ENCODE measurements at regions not wholly inside any gene's neighbourhood (a gene's known extent, or its start where the extent isn't known, plus 50 kb on each side); places are given as distances from the start of the nearest gene placed in this dataset.
"Not testable (repeated sequence)": the region's sequence is repeated elsewhere in the genome, so short reads cannot be mapped to it uniquely, and the experiment has no call there.

DNA sequence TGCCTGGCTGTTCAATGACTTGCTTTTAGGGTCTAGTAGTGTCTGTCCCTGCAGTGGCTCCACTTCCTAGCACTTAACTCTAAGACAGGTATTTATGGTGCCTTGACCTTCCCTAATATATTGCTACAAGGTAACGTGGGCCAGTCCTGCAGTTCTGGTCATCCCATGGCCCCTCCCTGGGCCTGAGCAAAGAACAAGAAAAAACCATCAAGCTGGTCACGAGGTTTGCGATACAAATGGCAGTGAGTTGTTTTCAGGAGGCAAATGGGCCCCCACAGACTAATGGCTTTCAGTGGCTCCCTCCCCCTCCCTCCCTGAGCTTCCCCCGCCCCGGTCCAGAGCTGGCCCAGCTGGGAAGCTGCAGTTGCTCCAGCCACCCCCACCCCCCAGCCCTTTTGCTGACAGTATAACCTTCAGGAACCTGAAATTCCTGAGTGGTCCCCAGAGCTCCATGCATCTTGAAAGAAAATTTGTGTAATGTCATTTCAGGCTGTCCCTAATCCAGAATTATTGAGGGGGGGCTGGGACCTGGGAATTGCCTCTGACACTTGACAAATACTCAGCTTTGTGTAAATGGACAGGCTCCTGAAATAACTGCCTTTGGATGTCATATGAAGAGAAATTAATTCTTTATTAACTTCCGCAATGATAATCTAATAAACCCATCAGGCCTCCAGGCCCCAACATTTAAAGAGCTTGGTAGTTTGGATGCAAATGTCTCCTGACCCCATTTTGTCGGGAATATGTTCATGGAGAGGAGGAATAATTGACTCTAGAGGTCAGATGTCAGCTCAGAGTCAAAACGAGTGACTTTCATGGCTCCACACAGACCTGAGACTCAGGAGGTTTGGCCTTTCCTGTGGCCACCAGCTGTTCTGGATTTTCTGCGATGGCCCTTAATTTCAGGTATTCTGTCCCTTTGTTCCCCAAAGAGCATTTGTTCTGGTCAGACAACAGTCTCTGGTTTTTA, 153.2 kb upstream of the TOP1 start:
- Histone ChIP-seq H4K20me1 (ENCODE audit: control insufficient read depth, insufficient read depth, low read length, poor library complexity, severe bottlenecking) (no peaks in the 10 kb centered on the region), H2AFZ (ENCODE audit: insufficient read depth, low read depth, low read length, poor library complexity, severe bottlenecking) (no peak overlapping the region), H3K36me3 (replicated peaks in 1 of 2; ENCODE audit: control extremely low read depth in 1 of 2, control insufficient read depth in 1 of 2, extremely low read depth in 1 of 2, insufficient read depth in 2 of 2, low read length in 1 of 2) (no peaks in the 10 kb centered on the region), H3K4me1 (ENCODE audit: control insufficient read depth in 2 of 2, insufficient read depth in 2 of 2, low read length in 2 of 2) (no peaks in the 10 kb centered on the region), H3K4me3 (ENCODE audit: control extremely low read depth in 1 of 5, extremely low read depth in 1 of 5, insufficient read depth in 1 of 5, low read depth in 2 of 5, low read length in 4 of 5) (no peak overlapping the region), H3K27ac (ENCODE audit: low read length in 2 of 2) (no peak overlapping the region), H3K9ac (ENCODE audit: low read length) (no peak overlapping the region), H3K79me2 (ENCODE audit: control insufficient read depth, insufficient read depth, low read length) (no peaks in the 10 kb centered on the region), H3K9me3 (ENCODE audit: control extremely low read depth in 1 of 3, control insufficient read depth in 2 of 3, insufficient read depth in 1 of 3, low read length in 2 of 3) (peaks cover 0 to 3% (median 2%) of the 10 kb centered on the region in 3 donors), H3K4me2 (replicated peaks; ENCODE audit: low read depth, low read length, poor library complexity, severe bottlenecking) (no peak overlapping the region), H3K27me3 (replicated peaks in 1 of 4; ENCODE audit: control extremely low read depth in 1 of 4, control insufficient read depth in 3 of 4, insufficient read depth in 4 of 4, low read length in 3 of 4) (no peaks in the 10 kb centered on the region)
- intact Hi-C loops (cut with micrococcal nuclease): no loop called here
- H3K9me3 Mint-ChIP-seq (ENCODE audit: insufficient read depth): no peaks in the 10 kb centered on the region
- 86% methylated on average over 6 of the region's 9 CpGs for WGBS (ENCODE audit: insufficient coverage)
- no peak for TF ChIP-seq EZH2 (IDR thresholded peaks at IDR 0.05; ENCODE audit: borderline replicate concordance, insufficient read depth, low read depth, low read length, poor library complexity, severe bottlenecking)
- TF ChIP-seq, protein P1, sequence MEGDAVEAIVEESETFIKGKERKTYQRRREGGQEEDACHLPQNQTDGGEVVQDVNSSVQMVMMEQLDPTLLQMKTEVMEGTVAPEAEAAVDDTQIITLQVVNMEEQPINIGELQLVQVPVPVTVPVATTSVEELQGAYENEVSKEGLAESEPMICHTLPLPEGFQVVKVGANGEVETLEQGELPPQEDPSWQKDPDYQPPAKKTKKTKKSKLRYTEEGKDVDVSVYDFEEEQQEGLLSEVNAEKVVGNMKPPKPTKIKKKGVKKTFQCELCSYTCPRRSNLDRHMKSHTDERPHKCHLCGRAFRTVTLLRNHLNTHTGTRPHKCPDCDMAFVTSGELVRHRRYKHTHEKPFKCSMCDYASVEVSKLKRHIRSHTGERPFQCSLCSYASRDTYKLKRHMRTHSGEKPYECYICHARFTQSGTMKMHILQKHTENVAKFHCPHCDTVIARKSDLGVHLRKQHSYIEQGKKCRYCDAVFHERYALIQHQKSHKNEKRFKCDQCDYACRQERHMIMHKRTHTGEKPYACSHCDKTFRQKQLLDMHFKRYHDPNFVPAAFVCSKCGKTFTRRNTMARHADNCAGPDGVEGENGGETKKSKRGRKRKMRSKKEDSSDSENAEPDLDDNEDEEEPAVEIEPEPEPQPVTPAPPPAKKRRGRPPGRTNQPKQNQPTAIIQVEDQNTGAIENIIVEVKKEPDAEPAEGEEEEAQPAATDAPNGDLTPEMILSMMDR (IDR thresholded peaks at IDR 0.05): no peak
- no peak overlapping the region for H3K4me3 Mint-ChIP-seq
- ChIA-PET POLR2A (no interaction called here), CTCF (no interaction called here)
- H3K4me1 Mint-ChIP-seq: no peaks in the 10 kb centered on the region
- peaks cover 7% of the 10 kb centered on the region for H3K27me3 Mint-ChIP-seq
- DNase-seq: no peak
- H3K27ac Mint-ChIP-seq: no peak overlapping the region
- no peak for ATAC-seq (ENCODE audit: low read depth)

DNA sequence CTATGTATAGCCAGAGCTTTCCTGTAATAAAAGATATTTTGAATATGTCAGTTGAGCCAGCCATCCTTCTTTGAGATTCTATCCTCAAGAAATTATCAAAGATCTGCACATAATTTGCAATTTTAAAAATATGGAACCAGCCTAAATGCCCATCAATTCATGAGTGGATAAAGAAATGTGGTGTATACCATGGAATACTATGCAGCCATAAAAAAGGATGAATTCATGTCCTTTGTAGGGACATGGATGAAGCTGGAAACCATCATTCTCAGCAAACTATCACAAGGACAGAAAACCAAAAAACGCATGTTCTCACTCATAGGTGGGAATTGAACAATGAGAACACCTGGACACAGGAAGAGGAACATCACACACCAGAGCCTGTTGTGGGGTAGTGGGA, 150.5 kb upstream of the TOP1 start:
- ATAC-seq (ENCODE audit: low read depth); H3K27ac ChIP-seq (ENCODE audit: low read length in 2 of 2); H3K4me3 Mint-ChIP-seq; H3K9me3 Mint-ChIP-seq (ENCODE audit: insufficient read depth); H4K20me1 ChIP-seq (ENCODE audit: control insufficient read depth, insufficient read depth, low read length, poor library complexity, severe bottlenecking); H3K9me3 ChIP-seq (ENCODE audit: control extremely low read depth in 1 of 3, control insufficient read depth in 2 of 3, insufficient read depth in 1 of 3, low read length in 2 of 3); H2AFZ ChIP-seq (ENCODE audit: insufficient read depth, low read depth, low read length, poor library complexity, severe bottlenecking); H3K4me2 ChIP-seq (replicated peaks; ENCODE audit: low read depth, low read length, poor library complexity, severe bottlenecking); H3K79me2 ChIP-seq (ENCODE audit: control insufficient read depth, insufficient read depth, low read length); H3K27ac Mint-ChIP-seq; H3K4me1 ChIP-seq (ENCODE audit: control insufficient read depth in 2 of 2, insufficient read depth in 2 of 2, low read length in 2 of 2); H3K36me3 ChIP-seq (replicated peaks in 1 of 2; ENCODE audit: control extremely low read depth in 1 of 2, control insufficient read depth in 1 of 2, extremely low read depth in 1 of 2, insufficient read depth in 2 of 2, low read length in 1 of 2); H3K9ac ChIP-seq (ENCODE audit: low read length); CTCF ChIA-PET; H3K4me1 Mint-ChIP-seq; DNase-seq; intact Hi-C loops (cut with micrococcal nuclease); H3K27me3 Mint-ChIP-seq; H3K4me3 ChIP-seq (ENCODE audit: control extremely low read depth in 1 of 5, extremely low read depth in 1 of 5, insufficient read depth in 1 of 5, low read depth in 2 of 5, low read length in 4 of 5); H3K27me3 ChIP-seq (replicated peaks in 1 of 4; ENCODE audit: control extremely low read depth in 1 of 4, control insufficient read depth in 3 of 4, insufficient read depth in 4 of 4, low read length in 3 of 4); POLR2A ChIA-PET: not testable (repeated sequence)
- WGBS (ENCODE audit: insufficient coverage): no CpG with 5 or more reads among the region's 1 CpG

Data from B cell (primary cell).